DOHH2 (cell line): ENCODE measurements at regions not wholly inside any gene's neighbourhood (a gene's known extent, or its start where the extent isn't known, plus 50 kb on each side); places are given as distances from the start of the nearest gene placed in this dataset.

ENCODE experiments used
- H3F3A ChIP-seq: fragments of 200-600 bp; sonication (generic), shearing (Covaris generic); 2 replicates; pipeline ENCODE4 v1.6.0; 2016; ENCODE audit warnings: antibody characterized with exemption, mild to moderate bottlenecking; ENCODE audit not compliant: control insufficient read depth, insufficient read depth
- H3K27ac ChIP-seq: fragments of 200-600 bp; sonication (generic); 2 replicates; pipeline ENCODE4 v1.5.1; 2014; ENCODE audit warnings: low read depth, mild to moderate bottlenecking, low read length, moderate library complexity
- H3K27me3 ChIP-seq: fragments of 200-600 bp; sonication (generic); 2 replicates; pipeline ENCODE4 v1.6.1; 2014; ENCODE audit warnings: mild to moderate bottlenecking, low read length, mixed read lengths; ENCODE audit not compliant: control insufficient read depth
- H3K36me3 ChIP-seq: fragments of 200-600 bp; sonication (generic); 2 replicates; pipeline ENCODE4 v1.6.1; 2014; ENCODE audit warnings: mild to moderate bottlenecking, low read length, moderate library complexity, mixed read lengths; ENCODE audit not compliant: control insufficient read depth
- H3K4me1 ChIP-seq: fragments of 200-600 bp; sonication (generic); 2 replicates; pipeline ENCODE4 v1.6.1; 2014; ENCODE audit warnings: mild to moderate bottlenecking, low read length, mixed read lengths; ENCODE audit not compliant: control insufficient read depth
- H3K4me2 ChIP-seq: fragments of 200-600 bp; sonication (generic); 2 replicates; pipeline ENCODE4 v1.6.0; 2014; ENCODE audit warnings: mild to moderate bottlenecking, low read length, moderate library complexity
- H3K4me3 ChIP-seq: fragments of 200-600 bp; sonication (generic); 2 replicates; pipeline ENCODE4 v1.5.1; 2014; ENCODE audit warnings: mild to moderate bottlenecking, low read length, mixed read lengths
- H3K79me2 ChIP-seq: fragments of 200-600 bp; sonication (generic); 2 replicates; pipeline ENCODE4 v1.6.1; 2014; ENCODE audit warnings: mild to moderate bottlenecking, low read length, mixed read lengths; ENCODE audit not compliant: control insufficient read depth
- H3K9me2 ChIP-seq: fragments of 200-600 bp; sonication (generic); replicated peaks from 2 replicates; pipeline ENCODE4 v1.6.1; 2014; ENCODE audit warnings: mild to moderate bottlenecking, low read length, mixed read lengths; ENCODE audit not compliant: control insufficient read depth
- H3K9me3 ChIP-seq: fragments of 200-600 bp; sonication (generic); 2 replicates; pipeline ENCODE4 v1.6.1; 2014; ENCODE audit warnings: antibody characterized with exemption, low read length, mixed read lengths; ENCODE audit not compliant: control insufficient read depth, insufficient read depth
- H4K20me1 ChIP-seq: fragments of 200-600 bp; sonication (generic); 2 replicates; pipeline ENCODE4 v1.6.0; 2014; ENCODE audit warnings: low read depth, mild to moderate bottlenecking, antibody characterized with exemption, low read length, moderate library complexity; ENCODE audit not compliant: control insufficient read depth, insufficient read depth
- EZH2phosphoT487 ChIP-seq: fragments of 200-600 bp; sonication (generic); IDR thresholded peaks from 2 replicates; pipeline ENCODE4 v1.6.1; 2017; ENCODE audit warnings: borderline replicate concordance, mild to moderate bottlenecking, antibody characterized with exemption, low read length, moderate library complexity, mixed read lengths
- TF ChIP-seq, protein P1 (sequence below): fragments of 200-600 bp; sonication (generic); IDR thresholded peaks from one replicate; pipeline ENCODE4 v1.5.1; 2014; ENCODE audit warnings: antibody characterized with exemption, mild to moderate bottlenecking, low read depth, low read length; ENCODE audit not compliant: poor library complexity, severe bottlenecking

DNA sequence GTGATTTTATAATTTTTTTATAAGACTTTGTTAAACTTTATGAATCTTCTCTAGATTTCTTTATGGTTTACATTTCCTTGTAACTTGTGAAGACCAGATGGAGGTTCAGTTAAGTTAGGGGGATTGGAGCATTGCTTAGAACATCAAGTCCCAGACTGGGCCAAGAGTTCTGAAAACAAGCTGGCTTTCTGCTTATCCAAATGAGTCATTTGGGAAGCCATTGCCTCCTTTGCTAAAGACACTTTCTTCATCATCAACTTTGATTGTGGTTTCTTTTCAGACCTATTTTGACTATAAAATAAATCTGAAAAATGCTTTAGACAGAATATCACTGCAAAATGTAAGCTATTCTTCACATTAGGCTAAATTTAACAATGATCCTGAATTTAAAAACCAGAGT is 446.8 kb downstream of the USP25 start:
- no peak for TF ChIP-seq EZH2phosphoT487
- TF ChIP-seq, protein P1, sequence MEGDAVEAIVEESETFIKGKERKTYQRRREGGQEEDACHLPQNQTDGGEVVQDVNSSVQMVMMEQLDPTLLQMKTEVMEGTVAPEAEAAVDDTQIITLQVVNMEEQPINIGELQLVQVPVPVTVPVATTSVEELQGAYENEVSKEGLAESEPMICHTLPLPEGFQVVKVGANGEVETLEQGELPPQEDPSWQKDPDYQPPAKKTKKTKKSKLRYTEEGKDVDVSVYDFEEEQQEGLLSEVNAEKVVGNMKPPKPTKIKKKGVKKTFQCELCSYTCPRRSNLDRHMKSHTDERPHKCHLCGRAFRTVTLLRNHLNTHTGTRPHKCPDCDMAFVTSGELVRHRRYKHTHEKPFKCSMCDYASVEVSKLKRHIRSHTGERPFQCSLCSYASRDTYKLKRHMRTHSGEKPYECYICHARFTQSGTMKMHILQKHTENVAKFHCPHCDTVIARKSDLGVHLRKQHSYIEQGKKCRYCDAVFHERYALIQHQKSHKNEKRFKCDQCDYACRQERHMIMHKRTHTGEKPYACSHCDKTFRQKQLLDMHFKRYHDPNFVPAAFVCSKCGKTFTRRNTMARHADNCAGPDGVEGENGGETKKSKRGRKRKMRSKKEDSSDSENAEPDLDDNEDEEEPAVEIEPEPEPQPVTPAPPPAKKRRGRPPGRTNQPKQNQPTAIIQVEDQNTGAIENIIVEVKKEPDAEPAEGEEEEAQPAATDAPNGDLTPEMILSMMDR, result no peak
- no peaks in the 10 kb centered on the region; the same call in 1 of the 2 replicates for H3K9me3 ChIP-seq
- H3K27ac ChIP-seq, result no peak overlapping the region
- H3K27me3 ChIP-seq, result no peaks in the 10 kb centered on the region
- no peaks in the 10 kb centered on the region for H3K36me3 ChIP-seq
- no peaks in the 10 kb centered on the region for H3K4me1 ChIP-seq
- H3K4me3 ChIP-seq, result no peak overlapping the region
- H3K79me2 ChIP-seq, result no peaks in the 10 kb centered on the region
- H4K20me1 ChIP-seq, result no peaks in the 10 kb centered on the region
- H3K9me2 ChIP-seq, result no peaks in the 10 kb centered on the region; the same call in 1 of the 2 replicates
- no peaks in the 10 kb centered on the region for H3F3A ChIP-seq
- no peak overlapping the region for H3K4me2 ChIP-seq

DNA sequence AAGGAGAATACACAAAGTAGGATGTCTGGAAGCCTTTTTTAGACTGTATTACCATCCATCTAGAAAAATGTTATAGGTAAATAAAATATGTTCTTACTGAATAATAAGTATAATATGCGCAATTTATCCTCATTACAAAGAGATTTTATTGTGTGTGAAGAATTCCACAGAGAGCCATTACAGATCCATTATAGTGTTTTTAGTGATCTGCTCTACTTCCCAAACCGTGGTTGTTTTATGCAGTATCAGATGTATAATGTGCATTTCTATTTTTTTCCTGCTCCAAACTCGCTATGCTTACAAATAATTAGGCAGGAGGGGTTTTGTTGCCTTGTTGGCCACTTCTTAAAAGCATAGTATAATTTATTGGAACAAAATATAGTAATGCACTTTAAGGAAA is 447.8 kb downstream of the USP25 start:
- no peaks in the 10 kb centered on the region for H3K79me2 ChIP-seq
- no peaks in the 10 kb centered on the region; the same call in 1 of the 2 replicates for H3K9me3 ChIP-seq
- H3K27ac ChIP-seq, result no peak overlapping the region
- no peaks in the 10 kb centered on the region for H3K36me3 ChIP-seq
- TF ChIP-seq, protein P1, result no peak
- no peak for TF ChIP-seq EZH2phosphoT487
- no peak overlapping the region for H3K4me3 ChIP-seq
- H3K4me1 ChIP-seq, result no peaks in the 10 kb centered on the region
- H3K4me2 ChIP-seq, result no peak overlapping the region
- H3K27me3 ChIP-seq, result no peaks in the 10 kb centered on the region
- H3K9me2 ChIP-seq, result no peaks in the 10 kb centered on the region; the same call in 1 of the 2 replicates
- no peaks in the 10 kb centered on the region for H3F3A ChIP-seq
- H4K20me1 ChIP-seq, result no peaks in the 10 kb centered on the region

DNA sequence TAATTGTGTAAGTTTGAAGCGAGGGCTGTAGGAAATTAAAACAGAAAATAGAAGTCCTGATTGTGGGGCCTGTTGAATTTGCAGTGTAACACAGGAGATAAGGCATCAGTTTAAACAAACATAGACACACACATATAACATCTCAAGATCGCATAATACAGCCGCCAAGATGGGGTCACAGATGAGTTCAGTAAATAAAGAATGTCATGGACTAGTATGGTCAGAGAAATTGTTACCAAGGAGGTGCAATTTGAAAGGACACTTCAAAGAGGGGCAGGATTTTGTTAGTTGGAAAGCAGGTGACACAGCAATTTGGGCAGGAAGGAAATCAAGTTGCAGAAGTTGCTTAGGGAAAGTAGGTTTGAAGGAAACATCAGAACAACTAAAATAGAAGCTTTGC is 450.0 kb downstream of the USP25 start:
- Histone ChIP-seq H3K4me2 (no peak overlapping the region), H3K4me1 (no peaks in the 10 kb centered on the region), H3K9me2 (no peaks in the 10 kb centered on the region; the same call in 1 of the 2 replicates), H3K4me3 (no peak overlapping the region), H4K20me1 (no peaks in the 10 kb centered on the region), H3K27me3 (no peaks in the 10 kb centered on the region), H3K36me3 (no peaks in the 10 kb centered on the region), H3F3A (no peaks in the 10 kb centered on the region), H3K27ac (no peak overlapping the region), H3K9me3 (no peaks in the 10 kb centered on the region), H3K79me2 (no peaks in the 10 kb centered on the region)
- TF ChIP-seq EZH2phosphoT487, result no peak
- TF ChIP-seq, protein P1, result no peak

DNA sequence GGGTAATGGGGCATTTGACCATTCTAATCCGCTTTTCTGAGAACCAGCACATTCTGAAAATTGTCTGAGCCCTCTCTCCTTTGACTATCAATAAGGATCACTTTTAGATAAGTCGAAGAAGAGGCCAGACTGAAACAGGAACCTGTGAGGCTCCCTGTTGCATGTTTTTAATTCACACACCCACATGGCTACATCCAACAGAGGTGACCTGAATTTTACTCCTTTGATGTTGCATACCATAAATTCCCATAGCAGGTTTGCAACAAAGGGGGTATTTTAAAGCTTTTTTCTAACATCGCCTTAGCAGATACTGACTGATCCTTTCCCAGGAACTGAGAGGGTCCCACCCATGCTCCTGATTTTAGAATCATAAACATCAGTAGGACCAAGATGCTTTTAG is 450.8 kb downstream of the USP25 start:
- no peak overlapping the region for H3K4me2 ChIP-seq
- no peaks in the 10 kb centered on the region for H3K79me2 ChIP-seq
- TF ChIP-seq EZH2phosphoT487, result no peak
- TF ChIP-seq, protein P1, result no peak
- no peaks in the 10 kb centered on the region for H3F3A ChIP-seq
- H3K4me1 ChIP-seq, result no peaks in the 10 kb centered on the region
- H3K9me3 ChIP-seq, result no peaks in the 10 kb centered on the region
- no peaks in the 10 kb centered on the region for H3K27me3 ChIP-seq
- no peaks in the 10 kb centered on the region; the same call in 1 of the 2 replicates for H3K9me2 ChIP-seq
- no peaks in the 10 kb centered on the region for H4K20me1 ChIP-seq
- H3K27ac ChIP-seq, result no peak overlapping the region
- H3K4me3 ChIP-seq, result no peak overlapping the region
- no peaks in the 10 kb centered on the region for H3K36me3 ChIP-seq
